ENCODE measurements at regions not wholly inside any gene's neighbourhood (a gene's known extent, or its start where the extent isn't known, plus 50 kb on each side); places are given as distances from the start of the nearest gene placed in this dataset.

GRCh38 chr21:35658242-35658641 lies 402.1 kb downstream of the SETD4 start:
- ChIA-PET CTCF (no interaction called here), POLR2A (no interaction called here)
- in situ Hi-C loops (cut with HindIII; ENCODE audit: low pct_unique_long_range_greater_than_20kb, low sequenced_read_pairs) (no loop called here), intact Hi-C loops (cut with micrococcal nuclease; ENCODE audit: unreplicated experiment) (no loop called here)
- Histone ChIP-seq H3K4me1 (ENCODE audit: control insufficient read depth, insufficient read depth, low read length) (no peaks in the 10 kb centered on the region), H3K4me3 (ENCODE audit: low read depth in 2 of 2, low read length in 2 of 2) (no peak overlapping the region), H3K27me3 (ENCODE audit: control insufficient read depth, insufficient read depth, low read length) (no peaks in the 10 kb centered on the region), H3K36me3 (ENCODE audit: control insufficient read depth, insufficient read depth, low read length) (no peaks in the 10 kb centered on the region), H3K27ac (ENCODE audit: low read length) (no peak overlapping the region), H3K9me3 (ENCODE audit: control insufficient read depth, insufficient read depth, low read depth, low read length) (no peaks in the 10 kb centered on the region)
- BruUV-seq (replicated peaks): no TSS peak
- ATAC-seq (no peak), DNase-seq (ENCODE audit: low read depth, low spot score) (no peak)
- no peak for TF ChIP-seq REST (IDR thresholded peaks at IDR 0.05; ENCODE audit: insufficient read depth in 1 of 2, low read depth in 2 of 2, low read length in 1 of 2)
- TF ChIP-seq TCF7L2 (IDR thresholded peaks at IDR 0.05; ENCODE audit: low read depth, low read length): no peak
- TF ChIP-seq CTCF (IDR thresholded peaks at IDR 0.05): no peak
- TF ChIP-seq SIN3A (IDR thresholded peaks at IDR 0.05; ENCODE audit: borderline replicate concordance, insufficient read depth, low read depth, low read length): no peak
- no peak for TF ChIP-seq POLR2AphosphoS5 (IDR thresholded peaks at IDR 0.05; ENCODE audit: low read depth, low read length)

GRCh38 chr21:35652872-35653271 lies 407.5 kb downstream of the SETD4 start:
- Histone ChIP-seq H3K27me3 (ENCODE audit: control insufficient read depth, insufficient read depth, low read length) (no peaks in the 10 kb centered on the region), H3K4me3 (ENCODE audit: low read depth in 2 of 2, low read length in 2 of 2) (no peak overlapping the region), H3K27ac (ENCODE audit: low read length) (no peak overlapping the region), H3K36me3 (ENCODE audit: control insufficient read depth, insufficient read depth, low read length) (no peaks in the 10 kb centered on the region), H3K9me3 (ENCODE audit: control insufficient read depth, insufficient read depth, low read depth, low read length) (no peaks in the 10 kb centered on the region), H3K4me1 (ENCODE audit: control insufficient read depth, insufficient read depth, low read length) (no peaks in the 10 kb centered on the region)
- in situ Hi-C loops (cut with HindIII; ENCODE audit: low pct_unique_long_range_greater_than_20kb, low sequenced_read_pairs): no loop called here
- no TSS peak for BruUV-seq (replicated peaks)
- ATAC-seq (no peak), DNase-seq (ENCODE audit: low read depth, low spot score) (no peak)
- intact Hi-C loops (cut with micrococcal nuclease; ENCODE audit: unreplicated experiment): no loop called here
- TF ChIP-seq SIN3A (IDR thresholded peaks at IDR 0.05; ENCODE audit: borderline replicate concordance, insufficient read depth, low read depth, low read length) (no peak), TCF7L2 (IDR thresholded peaks at IDR 0.05; ENCODE audit: low read depth, low read length) (no peak), POLR2AphosphoS5 (IDR thresholded peaks at IDR 0.05; ENCODE audit: low read depth, low read length) (no peak), CTCF (IDR thresholded peaks at IDR 0.05) (no peak), REST (IDR thresholded peaks at IDR 0.05; ENCODE audit: insufficient read depth in 1 of 2, low read depth in 2 of 2, low read length in 1 of 2) (no peak)
- ChIA-PET POLR2A (no interaction called here), CTCF (no interaction called here)
